NT2/D1 (cell line): ENCODE measurements at regions not wholly inside any gene's neighbourhood (a gene's known extent, or its start where the extent isn't known, plus 50 kb on each side); places are given as distances from the start of the nearest gene placed in this dataset.

ENCODE experiments used
- SUZ12 ChIP-seq: IDR thresholded peaks from 2 replicates; pipeline ENCODE4 v1.6.1; 2011; ENCODE audit not compliant: insufficient read length, insufficient read depth; ENCODE audit errors: extremely low read depth
- YY1 ChIP-seq: IDR thresholded peaks from 2 replicates; pipeline ENCODE4 v1.6.1; 2011; ENCODE audit not compliant: insufficient read length, insufficient read depth
- ZNF274 ChIP-seq: IDR thresholded peaks from 2 replicates; pipeline ENCODE4 v1.6.1; 2011; ENCODE audit warnings: mild to moderate bottlenecking, low read depth, low read length

GRCh38 chr7:121562259-121562658 is 166.2 kb upstream of the FAM3C start:
- TF ChIP-seq SUZ12 (no peak), ZNF274 (no peak), YY1 (no peak)
